Spinal cord (tissue), 9 donors: ENCODE measurements at regions not wholly inside any gene's neighbourhood (a gene's known extent, or its start where the extent isn't known, plus 50 kb on each side); places are given as distances from the start of the nearest gene placed in this dataset.

Source experiments
- DNase-seq, 6 donors: peaks; one replicate each; pipeline versions ENCODE4 v3.0.0 to v3.0.0-alpha.2; 2013 to 2015; ENCODE audit warnings: low spot score in 6 of 6, low read depth in 4 of 6
- H3K27ac ChIP-seq: one replicate; pipeline ENCODE4 v1.5.1; 2013; ENCODE audit warnings: low read depth, low read length, control low read depth
- H3K27me3 ChIP-seq: one replicate; pipeline ENCODE4 v1.6.1; 2013; ENCODE audit warnings: low read length; ENCODE audit not compliant: control insufficient read depth, insufficient read depth
- H3K36me3 ChIP-seq: one replicate; pipeline ENCODE4 v1.6.1; 2013; ENCODE audit warnings: low read length; ENCODE audit not compliant: control insufficient read depth, insufficient read depth
- H3K4me1 ChIP-seq: one replicate; pipeline ENCODE4 v1.6.1; 2013; ENCODE audit warnings: low read length; ENCODE audit not compliant: control insufficient read depth, insufficient read depth
- H3K4me3 ChIP-seq: one replicate; pipeline ENCODE4 v1.5.1; 2013; ENCODE audit warnings: low read depth, low read length, control low read depth
- H3K9me3 ChIP-seq: one replicate; pipeline ENCODE4 v1.6.1; 2013; ENCODE audit warnings: low read length; ENCODE audit not compliant: control insufficient read depth, insufficient read depth
- WGBS: methylation state at CpG from one replicate; pipeline ENCODE4 v1.1.5; 2013; ENCODE audit warnings: missing lambda C conversion rate; ENCODE audit not compliant: insufficient coverage; 5-methylcytosine and 5-hydroxymethylcytosine counted together
- donor health status: healthy.

DNA sequence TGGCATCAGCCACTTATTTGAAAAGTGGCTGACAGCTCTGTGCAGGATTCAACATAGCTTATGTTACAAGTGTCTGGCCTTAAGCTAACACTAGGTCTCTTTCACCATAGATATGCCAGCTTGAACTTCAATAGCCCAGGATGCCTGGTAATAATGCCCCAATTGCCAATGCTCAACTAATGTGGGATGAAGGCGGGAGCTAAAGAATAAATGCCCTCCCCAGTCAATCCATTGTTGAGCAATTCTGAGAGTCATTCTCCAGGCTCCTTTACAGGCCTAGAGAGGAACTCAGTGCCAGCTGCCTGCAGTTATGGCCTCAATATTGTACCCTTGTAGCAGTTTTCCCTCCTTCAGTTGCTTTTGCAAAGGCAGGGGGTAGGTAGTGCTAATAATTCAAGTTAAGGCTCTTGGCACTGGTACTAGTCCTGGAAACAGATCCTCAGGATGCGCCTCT is 460.2 kb downstream of the GABRG1 start:
- H3K4me1 ChIP-seq = no peaks in the 10 kb centered on the region
- peak in 4 of 6 donors; percentile 24 to 89 (median 57) for DNase-seq

DNA sequence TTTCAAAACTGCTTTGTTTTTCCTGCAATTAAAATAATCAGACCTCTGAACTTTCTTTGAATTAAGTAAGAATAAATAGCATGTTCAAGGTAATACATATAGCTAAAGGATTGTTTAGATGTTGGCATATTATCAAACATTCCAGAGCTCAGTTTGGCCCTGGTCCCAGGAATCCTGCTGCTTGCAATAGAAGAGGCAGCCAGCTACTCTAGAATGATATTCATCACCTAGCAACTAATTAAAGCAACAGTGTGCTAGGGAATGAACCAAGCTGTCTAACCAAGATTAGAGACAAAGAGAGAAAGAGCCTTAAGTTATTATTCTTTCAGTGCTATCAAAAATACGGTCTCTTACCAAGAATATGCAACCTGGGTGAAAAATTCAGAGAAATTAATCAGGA is 460.9 kb downstream of the GABRG1 start:
- Histone ChIP-seq H3K27ac (no peak overlapping the region), H3K36me3 (no peaks in the 10 kb centered on the region), H3K4me1 (no peaks in the 10 kb centered on the region), H3K27me3 (peaks cover 2% of the 10 kb centered on the region), H3K4me3 (no peak overlapping the region), H3K9me3 (no peaks in the 10 kb centered on the region)
- DNase-seq = peak in 5 of 6 donors; percentile 47 to 95 (median 79)
- WGBS = no CpG with 5 or more reads among the region's 1 CpG

More for the DNA sequence above, 460.2 kb downstream of the GABRG1 start:
- H3K27ac ChIP-seq = no peak overlapping the region
- H3K9me3 ChIP-seq = no peaks in the 10 kb centered on the region
- 33% methylated on average over 1 of the region's 2 CpGs for WGBS
- peaks cover 2% of the 10 kb centered on the region for H3K27me3 ChIP-seq
- H3K4me3 ChIP-seq = no peak overlapping the region
- H3K36me3 ChIP-seq = no peaks in the 10 kb centered on the region

- no peak for DNase-seq
- WGBS = 92% methylated on average over 1 of the region's 3 CpGs
- H3K9me3 ChIP-seq = no peaks in the 10 kb centered on the region
- no peaks in the 10 kb centered on the region for H3K36me3 ChIP-seq
- no peak overlapping the region for H3K4me3 ChIP-seq
- peaks cover 2% of the 10 kb centered on the region for H3K27me3 ChIP-seq
- H3K4me1 ChIP-seq = no peaks in the 10 kb centered on the region
- H3K27ac ChIP-seq = no peak overlapping the region
These were observed 462.0 kb downstream of the GABRG1 start for GRCh38 chr4:45661893-45662292.

- Histone ChIP-seq H3K4me1 (no peaks in the 10 kb centered on the region), H3K27ac (no peak overlapping the region), H3K9me3 (no peaks in the 10 kb centered on the region), H3K4me3 (no peak overlapping the region), H3K27me3 (no peaks in the 10 kb centered on the region), H3K36me3 (no peaks in the 10 kb centered on the region)
- DNase-seq = no peak
- no CpG with 5 or more reads among the region's 1 CpG for WGBS
These were observed 473.3 kb downstream of the GABRG1 start for GRCh38 chr4:45650545-45650944.

GRCh38 chr4:45648846-45649245 is 475.0 kb downstream of the GABRG1 start:
- Histone ChIP-seq H3K4me1 (no peaks in the 10 kb centered on the region), H3K9me3 (no peaks in the 10 kb centered on the region), H3K4me3 (no peak overlapping the region), H3K36me3 (no peaks in the 10 kb centered on the region), H3K27ac (no peak overlapping the region), H3K27me3 (no peaks in the 10 kb centered on the region)
- no peak for DNase-seq

DNA sequence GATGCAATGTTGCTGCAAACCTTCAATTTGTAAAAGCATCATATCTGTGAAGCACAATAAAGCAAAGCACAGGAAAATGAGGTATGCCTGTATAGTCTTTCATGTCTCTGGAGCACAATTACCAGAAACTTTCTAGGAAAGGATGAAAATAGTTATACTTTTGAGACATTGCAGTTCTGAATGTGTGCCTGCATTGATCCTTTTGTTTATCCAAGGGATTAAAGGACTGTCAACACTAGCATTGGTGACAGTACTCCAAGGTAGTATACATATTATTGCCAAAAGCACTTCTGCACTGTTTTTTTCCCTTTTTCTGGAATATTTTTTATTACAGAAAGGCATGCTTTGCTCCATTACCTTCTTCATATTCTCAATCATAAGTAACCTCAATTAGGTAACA is 476.0 kb downstream of the GABRG1 start:
- no peaks in the 10 kb centered on the region for H3K36me3 ChIP-seq
- H3K27me3 ChIP-seq = no peaks in the 10 kb centered on the region
- H3K4me1 ChIP-seq = no peaks in the 10 kb centered on the region
- H3K27ac ChIP-seq = no peak overlapping the region
- DNase-seq = no peak
- no peaks in the 10 kb centered on the region for H3K9me3 ChIP-seq
- H3K4me3 ChIP-seq = no peak overlapping the region

DNA sequence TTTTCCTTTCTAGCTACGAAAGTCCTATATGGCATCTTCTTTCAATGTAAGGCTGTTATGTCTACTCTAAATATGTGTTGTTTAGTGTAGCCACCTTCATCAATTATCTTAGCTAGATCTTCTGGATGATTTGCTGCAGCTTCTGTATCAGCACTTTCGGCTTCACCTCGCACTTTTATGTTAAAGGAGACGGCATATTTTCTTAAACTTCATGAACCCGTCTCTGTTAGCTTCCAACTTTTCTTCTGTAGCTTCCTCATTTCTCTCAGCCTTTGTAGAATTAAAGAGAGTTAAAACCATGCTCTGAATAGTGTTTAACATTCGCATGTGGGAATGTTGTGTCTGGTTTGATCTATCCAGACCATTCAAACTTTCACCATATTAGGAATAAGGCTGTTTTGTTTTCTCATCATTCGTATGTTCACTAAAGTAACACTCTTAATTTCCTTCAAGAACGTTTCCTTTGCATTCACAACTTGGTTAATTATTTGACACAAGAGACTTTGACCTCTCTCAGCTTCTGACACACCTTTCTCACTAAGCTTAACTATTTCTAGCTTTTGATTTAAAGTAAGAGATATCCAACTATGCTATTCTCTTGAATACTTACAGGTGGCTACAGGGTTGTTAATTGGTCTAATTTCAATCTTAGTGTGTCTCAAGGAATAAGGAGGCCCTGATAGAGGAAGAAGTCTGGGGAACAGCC is 476.8 kb downstream of the GABRG1 start:
- no peak overlapping the region for H3K4me3 ChIP-seq
- H3K9me3 ChIP-seq = no peaks in the 10 kb centered on the region
- H3K27me3 ChIP-seq = no peaks in the 10 kb centered on the region
- H3K4me1 ChIP-seq = no peaks in the 10 kb centered on the region
- no peak overlapping the region for H3K27ac ChIP-seq
- no CpG with 5 or more reads among the region's 8 CpGs for WGBS
- H3K36me3 ChIP-seq = no peaks in the 10 kb centered on the region
- no peak for DNase-seq

DNA sequence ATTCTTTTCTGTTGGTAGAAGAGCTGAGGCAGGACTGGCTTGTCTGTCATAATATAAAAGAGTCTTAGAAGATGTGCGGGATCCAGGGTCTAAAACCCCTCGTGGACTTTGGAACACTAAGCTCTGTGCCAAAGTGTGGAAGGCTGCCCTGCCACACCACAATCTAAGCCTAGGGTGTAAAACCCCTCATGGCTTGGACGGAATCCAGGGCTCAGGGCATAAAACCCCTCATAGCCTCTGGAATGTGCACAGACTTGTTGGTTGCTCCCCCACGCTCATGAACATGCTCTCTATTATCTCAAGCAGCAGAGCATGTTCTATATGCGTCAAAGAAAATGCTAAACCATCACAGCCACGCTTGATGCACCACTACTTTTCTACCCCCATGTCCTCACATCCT is 483.6 kb downstream of the GABRG1 start:
- H3K4me3 ChIP-seq = no peak overlapping the region
- H3K9me3 ChIP-seq = no peaks in the 10 kb centered on the region
- H3K4me1 ChIP-seq = no peaks in the 10 kb centered on the region
- no peak overlapping the region for H3K27ac ChIP-seq
- H3K27me3 ChIP-seq = no peaks in the 10 kb centered on the region
- no peak for DNase-seq
- WGBS = 79% methylated on average over 4 of the region's 6 CpGs
- H3K36me3 ChIP-seq = no peaks in the 10 kb centered on the region

DNA sequence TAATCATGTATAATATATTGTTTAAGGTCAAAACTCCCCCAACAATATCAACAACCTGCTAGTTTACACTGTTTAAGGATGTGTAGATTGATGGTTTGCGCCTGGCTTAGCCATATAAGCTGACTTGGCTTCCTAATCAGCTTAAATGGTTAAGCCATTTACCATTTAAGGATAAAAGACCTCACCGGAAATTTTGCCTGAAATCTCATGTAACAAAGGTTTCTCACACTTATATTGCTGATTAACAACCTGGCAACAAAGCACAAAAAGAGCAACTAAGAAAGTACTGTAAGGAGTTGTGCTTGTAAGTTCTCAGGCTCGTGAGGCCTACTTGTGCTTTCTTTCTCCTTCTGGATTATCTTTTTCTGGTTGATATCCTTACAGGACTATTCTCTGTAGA is 485.2 kb downstream of the GABRG1 start:
- H3K36me3 ChIP-seq = no peaks in the 10 kb centered on the region
- H3K4me3 ChIP-seq = no peak overlapping the region
- no peak for DNase-seq
- no peaks in the 10 kb centered on the region for H3K9me3 ChIP-seq
- no peaks in the 10 kb centered on the region for H3K4me1 ChIP-seq
- H3K27ac ChIP-seq = no peak overlapping the region
- H3K27me3 ChIP-seq = no peaks in the 10 kb centered on the region
- WGBS = 60% methylated on average over 1 of the region's 3 CpGs

DNA sequence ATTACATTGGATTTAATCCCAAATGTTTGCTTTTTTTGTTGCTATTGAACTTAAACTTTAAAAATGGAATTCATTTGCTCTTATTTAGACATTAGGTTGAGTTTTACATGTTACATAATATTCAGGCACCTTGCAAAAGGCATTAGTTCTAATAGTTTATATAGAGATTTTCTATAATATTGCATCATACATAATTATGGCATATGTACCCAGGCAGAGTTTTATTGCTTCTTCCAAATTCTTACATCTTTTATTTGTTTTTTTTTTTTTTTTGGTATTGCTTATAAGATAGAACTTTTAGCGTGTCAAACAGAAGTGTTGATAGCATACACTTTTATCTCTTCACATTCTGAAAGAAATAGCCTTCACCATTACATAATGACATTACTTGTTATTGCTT is 487.7 kb downstream of the GABRG1 start:
- no peaks in the 10 kb centered on the region for H3K27me3 ChIP-seq
- DNase-seq = no peak
- no CpG with 5 or more reads among the region's 1 CpG for WGBS

More for the DNA sequence above, 487.7 kb downstream of the GABRG1 start:
- H3K27ac ChIP-seq = no peak overlapping the region
- H3K36me3 ChIP-seq = no peaks in the 10 kb centered on the region
- H3K9me3 ChIP-seq = no peaks in the 10 kb centered on the region
- no peak overlapping the region for H3K4me3 ChIP-seq
- no peaks in the 10 kb centered on the region for H3K4me1 ChIP-seq
